ENCODE measurements at regions not wholly inside any gene's neighbourhood (a gene's known extent, or its start where the extent isn't known, plus 50 kb on each side); places are given as distances from the start of the nearest gene placed in this dataset.

DNA sequence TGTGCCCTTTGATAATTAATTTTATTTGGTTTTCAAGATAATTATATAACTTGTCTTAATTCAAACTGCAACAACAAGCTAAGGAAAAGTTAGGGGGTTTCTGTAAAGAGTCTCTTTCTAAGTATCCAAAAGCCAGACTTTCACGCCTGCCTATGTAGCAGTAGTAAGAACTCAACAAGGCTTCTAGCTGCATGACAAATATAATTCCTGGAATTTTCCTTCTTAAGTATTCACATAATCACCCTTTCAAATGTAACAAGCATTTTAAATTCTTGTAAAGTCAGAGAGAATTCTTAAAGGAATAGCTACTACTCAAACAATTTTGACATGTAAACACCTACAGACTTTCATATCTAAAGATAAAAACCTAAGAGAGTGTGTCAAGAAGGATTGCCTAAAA is 189.7 kb upstream of the NDST3 start:
- no peak overlapping the region for H2BK5ac ChIP-seq (ENCODE audit: insufficient read length, low read length)
- H3K4ac ChIP-seq (ENCODE audit: low read depth, low read length): no peak overlapping the region
- H3K4me1 ChIP-seq (ENCODE audit: insufficient read depth, low read length): peaks cover 6% of the 10 kb centered on the region; the same call in 1 of the 2 replicates
- Mint-ChIP-seq H3K9me3 (no peaks in the 10 kb centered on the region), H3K27me3 (ENCODE audit: low read depth) (no peaks in the 10 kb centered on the region), H3K4me1 (peaks cover 4 to 8% of the 10 kb centered on the region in 2 experiments; a peak in 3 of 4 replicates), H3K4me3 (no peak overlapping the region), H3K36me3 (ENCODE audit: insufficient read depth in 1 of 3, low read depth in 3 of 3) (no peaks in the 10 kb centered on the region), H3K27ac (peak overlapping the region in 1 of 3 experiments; percentile 24; a peak in 2 of 7 replicates)
- H3K9ac ChIP-seq (ENCODE audit: extremely low read depth, insufficient read length, low read length): no peak overlapping the region
- H3T11ph ChIP-seq (ENCODE audit: low read length): no peak overlapping the region
- no peak overlapping the region for H4K91ac ChIP-seq (ENCODE audit: insufficient read length, low read depth, low read length)
- TF ChIP-seq, protein P1, sequence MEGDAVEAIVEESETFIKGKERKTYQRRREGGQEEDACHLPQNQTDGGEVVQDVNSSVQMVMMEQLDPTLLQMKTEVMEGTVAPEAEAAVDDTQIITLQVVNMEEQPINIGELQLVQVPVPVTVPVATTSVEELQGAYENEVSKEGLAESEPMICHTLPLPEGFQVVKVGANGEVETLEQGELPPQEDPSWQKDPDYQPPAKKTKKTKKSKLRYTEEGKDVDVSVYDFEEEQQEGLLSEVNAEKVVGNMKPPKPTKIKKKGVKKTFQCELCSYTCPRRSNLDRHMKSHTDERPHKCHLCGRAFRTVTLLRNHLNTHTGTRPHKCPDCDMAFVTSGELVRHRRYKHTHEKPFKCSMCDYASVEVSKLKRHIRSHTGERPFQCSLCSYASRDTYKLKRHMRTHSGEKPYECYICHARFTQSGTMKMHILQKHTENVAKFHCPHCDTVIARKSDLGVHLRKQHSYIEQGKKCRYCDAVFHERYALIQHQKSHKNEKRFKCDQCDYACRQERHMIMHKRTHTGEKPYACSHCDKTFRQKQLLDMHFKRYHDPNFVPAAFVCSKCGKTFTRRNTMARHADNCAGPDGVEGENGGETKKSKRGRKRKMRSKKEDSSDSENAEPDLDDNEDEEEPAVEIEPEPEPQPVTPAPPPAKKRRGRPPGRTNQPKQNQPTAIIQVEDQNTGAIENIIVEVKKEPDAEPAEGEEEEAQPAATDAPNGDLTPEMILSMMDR (conservative IDR thresholded peaks at IDR 0.05): no peak
- H2BK12ac ChIP-seq (ENCODE audit: insufficient read length, low read depth, low read length): no peak overlapping the region
- no peak overlapping the region for H4K8ac ChIP-seq (replicated peaks; ENCODE audit: insufficient read length, low read depth, low read length)
- H2AK5ac ChIP-seq (ENCODE audit: insufficient read length, low read length): no peak overlapping the region
- DNase-seq: no peak
- H3K9me3 ChIP-seq (ENCODE audit: control insufficient read depth, low read depth, low read length): no peaks in the 10 kb centered on the region
- H3K27me3 ChIP-seq (ENCODE audit: insufficient read depth, low read length): no peaks in the 10 kb centered on the region
- H2AFZ ChIP-seq (ENCODE audit: low read length): no peak overlapping the region
- no peak overlapping the region for H4K5ac ChIP-seq (ENCODE audit: insufficient read length, low read depth, low read length)
- no peak overlapping the region for H3K4me2 ChIP-seq (ENCODE audit: insufficient read depth, insufficient read length, low read length)
- no peak overlapping the region for H2BK120ac ChIP-seq (ENCODE audit: low read depth, low read length, poor library complexity, severe bottlenecking)
- no peak overlapping the region for H3K23ac ChIP-seq (ENCODE audit: insufficient read length, low read depth, low read length)
- no peaks in the 10 kb centered on the region for H3K23me2 ChIP-seq (ENCODE audit: insufficient read length, low read depth, low read length, poor library complexity, severe bottlenecking)
- H3K14ac ChIP-seq (ENCODE audit: insufficient read depth, low read length): no peak overlapping the region
- H3K18ac ChIP-seq (ENCODE audit: insufficient read length, low read depth, low read length): no peak overlapping the region
- no CpG with 5 or more reads among the region's 1 CpG for WGBS (ENCODE audit: extremely low coverage, insufficient read length, low lambda C conversion rate)
- H2BK15ac ChIP-seq (ENCODE audit: low read depth, low read length): no peak overlapping the region
- no peak overlapping the region for H3K27ac ChIP-seq (ENCODE audit: insufficient read length, low read depth, low read length)
- no peak overlapping the region for H3K56ac ChIP-seq (ENCODE audit: insufficient read length, low read depth, low read length)
- no peaks in the 10 kb centered on the region for H4K20me1 ChIP-seq (ENCODE audit: control insufficient read depth, insufficient read depth, insufficient read length)
- H3K79me1 ChIP-seq (ENCODE audit: insufficient read depth, low read depth, low read length, poor library complexity, severe bottlenecking): no peaks in the 10 kb centered on the region
- H3K79me2 ChIP-seq (ENCODE audit: insufficient read depth, low read length): no peaks in the 10 kb centered on the region
- no peak overlapping the region for H2BK20ac ChIP-seq (ENCODE audit: low read depth, low read length, poor library complexity, severe bottlenecking)

All from H9 (cell line).